Kidney epithelial cell (primary cell): ENCODE measurements at regions not wholly inside any gene's neighbourhood (a gene's known extent, or its start where the extent isn't known, plus 50 kb on each side); places are given as distances from the start of the nearest gene placed in this dataset.

Experiments used
- DNase-seq: peaks from one replicate; pipeline ENCODE4 v3.0.0-alpha.2; 2010; ENCODE audit warnings: low read depth
- H3K27me3 ChIP-seq: 2 replicates; pipeline ENCODE4 v1.6.0; 2011; ENCODE audit warnings: low read length; ENCODE audit not compliant: control insufficient read depth, insufficient read depth
- H3K36me3 ChIP-seq: 2 replicates; pipeline ENCODE4 v1.5.1; 2011; ENCODE audit warnings: low read length; ENCODE audit not compliant: control insufficient read depth, insufficient read depth
- H3K4me3 ChIP-seq: 2 replicates; pipeline ENCODE4 v1.5.1; 2011; ENCODE audit warnings: low read depth, mild to moderate bottlenecking, control low read depth, low read length
- CTCF ChIP-seq: IDR thresholded peaks from 2 replicates; pipeline ENCODE4 v1.5.1; 2011; ENCODE audit warnings: mild to moderate bottlenecking, moderate library complexity, low read length, control low read depth, inconsistent platforms; ENCODE audit not compliant: insufficient read depth, poor library complexity, severe bottlenecking

GRCh38 chr2:81073412-81073811 lies 768.9 kb upstream of the LRRTM1 start:
- TF ChIP-seq CTCF, result no peak
- no peak overlapping the region for H3K4me3 ChIP-seq
- no peaks in the 10 kb centered on the region for H3K27me3 ChIP-seq
- no peak for DNase-seq
- no peaks in the 10 kb centered on the region for H3K36me3 ChIP-seq

GRCh38 chr2:81068144-81068543 lies 763.6 kb upstream of the LRRTM1 start:
- no peak for DNase-seq
- no peaks in the 10 kb centered on the region for H3K27me3 ChIP-seq
- H3K36me3 ChIP-seq, result no peaks in the 10 kb centered on the region
- no peak overlapping the region for H3K4me3 ChIP-seq
- TF ChIP-seq CTCF, result no peak

GRCh38 chr2:81061016-81061415 lies 756.5 kb upstream of the LRRTM1 start:
- no peak overlapping the region for H3K4me3 ChIP-seq
- no peak for TF ChIP-seq CTCF
- H3K27me3 ChIP-seq, result no peaks in the 10 kb centered on the region
- no peaks in the 10 kb centered on the region for H3K36me3 ChIP-seq
- DNase-seq, result no peak

- no peak overlapping the region for H3K4me3 ChIP-seq
- H3K36me3 ChIP-seq, result no peaks in the 10 kb centered on the region
- no peak for DNase-seq
- no peaks in the 10 kb centered on the region for H3K27me3 ChIP-seq
- TF ChIP-seq CTCF, result no peak
Observed at GRCh38 chr2:81050580-81051095, 746.1 kb upstream of the LRRTM1 start.

GRCh38 chr2:81043681-81044080 lies 739.1 kb upstream of the LRRTM1 start:
- Histone ChIP-seq H3K4me3 (no peak overlapping the region), H3K36me3 (no peaks in the 10 kb centered on the region), H3K27me3 (no peaks in the 10 kb centered on the region)
- TF ChIP-seq CTCF, result no peak
- no peak for DNase-seq

GRCh38 chr2:81007104-81007503 lies 702.6 kb upstream of the LRRTM1 start:
- no peaks in the 10 kb centered on the region for H3K36me3 ChIP-seq
- TF ChIP-seq CTCF, result no peak
- no peak overlapping the region for H3K4me3 ChIP-seq
- no peak for DNase-seq
- no peaks in the 10 kb centered on the region for H3K27me3 ChIP-seq
